Neural progenitor cell (in vitro differentiated cells): ENCODE measurements at regions not wholly inside any gene's neighbourhood (a gene's known extent, or its start where the extent isn't known, plus 50 kb on each side); places are given as distances from the start of the nearest gene placed in this dataset.

Experiments used
- EZH2 ChIP-seq: fragments of 200-600 bp; sonication (generic); IDR thresholded peaks from 2 replicates; pipeline ENCODE4 v1.6.1; 2017; ENCODE audit warnings: antibody characterized with exemption, mild to moderate bottlenecking, moderate library complexity
- EZH2phosphoT487 ChIP-seq: fragments of 200-600 bp; sonication (generic); IDR thresholded peaks from 2 replicates; pipeline ENCODE4 v1.6.1; 2017; ENCODE audit warnings: antibody characterized with exemption
- TF ChIP-seq, protein P1 (sequence below): fragments of 200-600 bp; sonication (generic); IDR thresholded peaks from 2 replicates; pipeline ENCODE4 v1.5.1; 2017; ENCODE audit warnings: antibody characterized with exemption, mild to moderate bottlenecking

DNA sequence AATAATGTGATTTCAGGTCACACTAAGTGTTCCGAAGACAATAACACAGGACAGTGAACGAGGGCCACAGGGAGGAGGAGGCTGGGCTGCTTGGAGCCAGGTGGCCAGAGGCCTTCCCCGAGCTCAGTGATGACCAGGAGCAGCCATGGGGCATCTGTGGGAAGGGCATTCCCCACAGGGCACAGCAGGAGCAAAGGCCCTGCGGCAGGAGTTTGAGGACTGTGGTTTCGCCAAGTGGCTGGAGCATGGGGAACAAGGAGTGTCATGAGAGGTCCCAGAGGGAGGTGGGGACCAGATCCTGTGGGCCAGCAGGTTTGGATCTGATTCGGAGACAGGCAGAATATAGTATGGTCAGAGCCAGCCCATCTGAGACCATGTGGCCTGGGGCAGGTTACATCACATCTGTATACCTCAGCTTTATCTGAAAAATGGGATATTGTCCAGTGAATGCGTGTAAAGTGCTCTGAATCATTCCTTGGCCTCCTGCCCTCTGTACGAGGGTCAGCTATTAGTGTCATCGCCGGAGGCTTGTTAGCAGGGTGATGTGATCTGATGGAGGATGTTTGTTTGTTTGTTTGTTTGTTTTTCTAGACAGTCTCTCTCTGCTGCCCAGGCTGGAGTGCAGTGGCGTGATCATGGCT lies 176.8 kb downstream of the KATNIP start:
- TF ChIP-seq EZH2 (no peak), EZH2phosphoT487 (no peak)
- TF ChIP-seq, protein P1, sequence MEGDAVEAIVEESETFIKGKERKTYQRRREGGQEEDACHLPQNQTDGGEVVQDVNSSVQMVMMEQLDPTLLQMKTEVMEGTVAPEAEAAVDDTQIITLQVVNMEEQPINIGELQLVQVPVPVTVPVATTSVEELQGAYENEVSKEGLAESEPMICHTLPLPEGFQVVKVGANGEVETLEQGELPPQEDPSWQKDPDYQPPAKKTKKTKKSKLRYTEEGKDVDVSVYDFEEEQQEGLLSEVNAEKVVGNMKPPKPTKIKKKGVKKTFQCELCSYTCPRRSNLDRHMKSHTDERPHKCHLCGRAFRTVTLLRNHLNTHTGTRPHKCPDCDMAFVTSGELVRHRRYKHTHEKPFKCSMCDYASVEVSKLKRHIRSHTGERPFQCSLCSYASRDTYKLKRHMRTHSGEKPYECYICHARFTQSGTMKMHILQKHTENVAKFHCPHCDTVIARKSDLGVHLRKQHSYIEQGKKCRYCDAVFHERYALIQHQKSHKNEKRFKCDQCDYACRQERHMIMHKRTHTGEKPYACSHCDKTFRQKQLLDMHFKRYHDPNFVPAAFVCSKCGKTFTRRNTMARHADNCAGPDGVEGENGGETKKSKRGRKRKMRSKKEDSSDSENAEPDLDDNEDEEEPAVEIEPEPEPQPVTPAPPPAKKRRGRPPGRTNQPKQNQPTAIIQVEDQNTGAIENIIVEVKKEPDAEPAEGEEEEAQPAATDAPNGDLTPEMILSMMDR = no peak
